VCaP (cell line): ENCODE measurements at regions not wholly inside any gene's neighbourhood (a gene's known extent, or its start where the extent isn't known, plus 50 kb on each side); places are given as distances from the start of the nearest gene placed in this dataset.

Source experiments
- H3K27ac ChIP-seq: fragments of 450-650 bp; 2 replicates; pipeline ENCODE4 v1.5.1; 2017
- CTCF ChIP-seq: fragments of 450-650 bp; conservative IDR thresholded peaks from 2 replicates; pipeline ENCODE4 v1.5.1; 2017; ENCODE audit warnings: mild to moderate bottlenecking, moderate library complexity

- H3K27ac ChIP-seq: no peak overlapping the region
- no peak for TF ChIP-seq CTCF
Measured at GRCh38 chr2:235357881-235358280, 136.0 kb upstream of the AGAP1 start.

- no peak overlapping the region for H3K27ac ChIP-seq
- no peak for TF ChIP-seq CTCF
Measured at GRCh38 chr2:235358981-235359471, 134.8 kb upstream of the AGAP1 start.

- TF ChIP-seq CTCF: no peak
Measured at GRCh38 chr2:235360446-235360845, 133.4 kb upstream of the AGAP1 start.

GRCh38 chr2:235365743-235366142 is 128.1 kb upstream of the AGAP1 start:
- TF ChIP-seq CTCF: no peak
- H3K27ac ChIP-seq: no peak overlapping the region

More at GRCh38 chr2:235360446-235360845, 133.4 kb upstream of the AGAP1 start:
- H3K27ac ChIP-seq: no peak overlapping the region

GRCh38 chr2:235366390-235366789 is 127.5 kb upstream of the AGAP1 start:
- H3K27ac ChIP-seq: no peak overlapping the region
- TF ChIP-seq CTCF: no peak

- no peak for TF ChIP-seq CTCF
Measured at GRCh38 chr2:235366807-235367206, 127.0 kb upstream of the AGAP1 start.

GRCh38 chr2:235371018-235371417 is 122.8 kb upstream of the AGAP1 start:
- no peak for TF ChIP-seq CTCF
- no peak overlapping the region for H3K27ac ChIP-seq

More at GRCh38 chr2:235366807-235367206, 127.0 kb upstream of the AGAP1 start:
- H3K27ac ChIP-seq: no peak overlapping the region
